ENCODE measurements at regions not wholly inside any gene's neighbourhood (a gene's known extent, or its start where the extent isn't known, plus 50 kb on each side); places are given as distances from the start of the nearest gene placed in this dataset.
"Not testable (repeated sequence)": the region's sequence is repeated elsewhere in the genome, so short reads cannot be mapped to it uniquely, and the experiment has no call there.

GRCh38 chr6:145267076-145267867 lies 468.0 kb downstream of the EPM2A start:
- no peak for DNase-seq

DNA sequence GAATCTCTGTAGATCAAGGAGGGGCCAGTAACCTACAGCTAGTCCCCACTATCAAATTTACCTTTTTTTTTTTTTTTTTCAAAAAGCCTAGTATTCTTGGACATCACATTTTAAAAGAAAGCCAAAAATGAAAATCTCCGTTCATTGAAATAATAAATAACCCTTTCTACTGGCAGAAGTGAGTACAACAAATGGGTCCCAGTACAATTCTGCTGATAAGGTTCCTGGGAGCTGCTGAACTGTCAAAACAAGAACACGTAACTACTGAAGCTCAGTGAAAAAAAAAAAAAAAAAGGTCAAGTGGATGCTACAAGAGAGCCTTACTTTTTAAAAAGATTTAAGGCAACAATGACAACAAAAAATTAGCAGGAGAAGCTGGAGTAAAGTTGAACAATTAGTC lies 464.9 kb downstream of the EPM2A start:
- no peak for DNase-seq

DNA sequence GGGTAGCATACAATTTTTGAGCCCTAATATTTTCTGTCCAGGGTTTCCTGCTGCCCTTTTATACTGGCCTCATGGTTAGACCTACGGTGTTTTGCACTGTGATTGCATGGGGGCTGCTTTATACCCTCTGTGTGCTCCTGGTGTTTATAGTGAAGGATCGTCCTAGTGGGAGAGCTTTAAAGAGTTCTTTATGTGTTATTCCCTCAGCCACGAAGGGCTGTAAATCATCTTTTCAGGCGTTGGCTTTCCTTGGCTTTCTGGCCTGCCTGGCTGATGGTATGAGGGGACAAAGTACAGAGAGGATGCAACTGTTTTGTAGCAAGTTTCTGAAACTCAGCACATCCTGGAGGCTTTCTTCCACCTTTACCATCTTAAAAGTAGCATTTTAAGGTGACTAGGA lies 464.3 kb downstream of the EPM2A start:
- no peak for DNase-seq

GRCh38 chr6:145271577-145271976 lies 463.7 kb downstream of the EPM2A start:
- DNase-seq = no peak

DNA sequence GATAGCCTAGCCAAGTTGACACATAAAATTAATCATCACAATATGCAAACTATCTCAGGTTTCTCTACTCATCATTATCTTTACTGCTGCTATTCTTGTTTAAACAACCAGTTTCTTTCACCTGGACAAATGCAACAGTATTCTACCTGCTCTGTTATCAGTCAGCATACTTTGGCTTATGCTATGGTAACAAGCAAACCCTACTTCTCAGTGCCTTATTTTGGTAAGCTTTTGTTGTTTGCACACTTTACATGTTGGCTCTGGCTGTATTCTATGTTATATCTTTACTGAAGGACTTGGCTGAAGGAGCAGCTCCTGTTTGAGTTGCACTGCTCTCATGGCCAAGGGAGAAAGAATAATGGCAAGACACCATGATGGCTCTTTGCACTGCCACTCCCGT lies 463.1 kb downstream of the EPM2A start:
- DNase-seq = no peak

DNA sequence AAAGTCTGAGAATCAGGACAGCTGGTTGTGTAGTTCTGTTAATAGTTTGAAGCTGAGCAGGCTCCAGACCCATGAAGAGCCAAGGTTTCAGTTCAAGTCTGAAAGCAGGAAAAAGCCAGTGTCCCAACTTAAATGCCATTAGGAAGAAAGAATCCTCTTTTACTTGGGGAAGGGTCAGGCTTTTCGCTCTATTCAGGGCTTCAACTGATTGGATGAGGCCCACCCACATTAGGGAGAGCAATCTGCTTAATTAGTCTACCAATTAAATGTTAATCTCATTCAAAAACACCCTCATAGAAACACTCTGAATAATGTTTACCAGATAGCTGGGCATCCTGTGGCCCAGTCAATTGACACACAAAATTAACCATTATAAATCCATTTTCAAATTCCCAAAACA lies 462.2 kb downstream of the EPM2A start:
- DNase-seq = no peak

DNA sequence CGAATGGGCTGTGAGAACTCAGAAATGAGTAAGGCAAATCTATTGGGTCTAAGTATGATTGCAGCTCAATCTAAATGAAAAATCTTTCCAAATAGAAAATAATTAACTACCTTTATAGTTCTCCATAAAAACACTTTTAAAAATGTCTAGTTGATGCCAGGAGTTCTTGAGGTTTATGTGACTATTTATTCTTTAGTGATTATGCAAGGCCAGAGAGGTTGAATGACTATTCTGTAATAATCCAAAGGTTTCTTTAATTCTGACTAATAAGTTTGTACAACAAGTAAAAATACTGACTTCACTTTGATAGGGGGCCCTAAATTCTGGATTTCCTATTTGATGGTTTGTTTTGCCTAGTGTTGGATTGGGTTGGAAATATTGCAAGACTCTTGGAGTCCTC lies 461.2 kb downstream of the EPM2A start:
- no peak for DNase-seq

- no peak for DNase-seq
These were observed 460.3 kb downstream of the EPM2A start for GRCh38 chr6:145275019-145275418.

- DNase-seq = no peak
These were observed 459.5 kb downstream of the EPM2A start for GRCh38 chr6:145275787-145276186.

DNA sequence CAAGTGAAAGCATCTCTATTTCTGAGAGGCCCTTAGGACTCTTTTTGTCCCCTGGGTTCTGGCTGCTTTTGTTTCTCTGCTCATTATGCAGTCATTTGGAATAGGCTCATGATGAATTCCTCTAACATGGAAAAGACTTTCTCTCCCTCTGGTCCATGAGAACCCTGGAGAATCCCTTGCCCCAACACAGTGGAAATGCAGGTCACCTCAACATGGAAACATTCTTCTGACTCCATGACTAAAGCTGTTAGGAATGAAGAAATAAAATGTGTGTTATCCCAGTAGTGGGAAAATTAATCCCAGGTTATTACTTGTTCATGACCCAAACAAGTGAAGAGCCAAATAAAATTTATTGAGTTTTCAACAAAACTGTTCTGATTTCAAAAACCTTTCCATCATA lies 458.6 kb downstream of the EPM2A start:
- no peak for DNase-seq

- DNase-seq = no peak
These were observed 457.8 kb downstream of the EPM2A start for GRCh38 chr6:145277358-145278086.

DNA sequence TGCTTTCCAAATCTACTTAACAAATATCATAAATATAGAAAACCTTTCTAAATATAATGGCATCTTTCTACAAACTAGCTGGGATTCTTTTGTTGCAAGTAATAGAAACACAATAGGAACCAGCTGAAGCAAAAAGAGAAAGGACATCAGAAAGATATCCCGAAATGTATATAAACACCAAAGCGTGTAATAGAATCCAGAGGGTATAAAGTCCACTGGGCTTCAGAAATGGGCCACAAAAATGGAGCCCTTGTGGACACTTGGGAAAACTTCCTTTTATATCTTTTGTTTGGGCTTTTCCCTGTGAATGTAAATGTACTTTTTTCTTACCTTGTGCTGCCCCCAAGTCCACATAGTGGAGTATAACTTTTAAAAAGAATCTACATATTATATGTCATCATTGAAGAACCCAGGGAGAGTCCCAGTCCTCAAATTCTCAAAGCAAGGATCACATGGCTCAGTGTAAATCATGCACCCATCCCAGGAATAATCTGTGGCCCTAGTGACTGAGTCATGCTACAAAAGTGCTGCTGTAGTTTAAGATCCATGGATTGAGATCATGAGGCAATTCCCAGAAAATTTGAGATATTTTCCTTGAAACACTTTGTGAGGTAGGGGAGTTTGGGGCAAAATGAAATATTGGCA lies 457.0 kb downstream of the EPM2A start:
- DNase-seq = no peak

DNA sequence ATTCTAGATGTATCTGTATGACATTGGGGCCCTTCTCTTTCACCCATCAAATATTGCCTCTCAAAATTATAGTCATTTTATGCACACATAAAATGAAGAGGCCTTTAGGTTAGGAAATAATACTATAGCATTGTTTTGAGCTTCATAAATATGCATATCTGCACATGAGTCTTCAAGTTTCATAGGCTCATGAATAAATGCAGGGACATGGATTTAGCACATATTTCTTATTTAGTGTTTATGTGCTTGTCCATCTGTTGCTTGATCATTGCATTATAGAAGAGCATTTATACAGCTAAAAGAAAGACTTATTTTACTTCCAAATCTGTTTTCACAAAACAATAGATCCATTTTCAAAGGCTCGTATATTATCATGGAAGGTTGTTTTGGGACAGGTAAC lies 455.8 kb downstream of the EPM2A start:
- no peak for DNase-seq

- DNase-seq = no peak
These were observed 455.3 kb downstream of the EPM2A start for GRCh38 chr6:145279993-145280392.

- not testable (repeated sequence) for DNase-seq
These were observed 452.1 kb downstream of the EPM2A start for GRCh38 chr6:145283209-145283608.

GRCh38 chr6:145283856-145284255 lies 451.5 kb downstream of the EPM2A start:
- DNase-seq = no peak

DNA sequence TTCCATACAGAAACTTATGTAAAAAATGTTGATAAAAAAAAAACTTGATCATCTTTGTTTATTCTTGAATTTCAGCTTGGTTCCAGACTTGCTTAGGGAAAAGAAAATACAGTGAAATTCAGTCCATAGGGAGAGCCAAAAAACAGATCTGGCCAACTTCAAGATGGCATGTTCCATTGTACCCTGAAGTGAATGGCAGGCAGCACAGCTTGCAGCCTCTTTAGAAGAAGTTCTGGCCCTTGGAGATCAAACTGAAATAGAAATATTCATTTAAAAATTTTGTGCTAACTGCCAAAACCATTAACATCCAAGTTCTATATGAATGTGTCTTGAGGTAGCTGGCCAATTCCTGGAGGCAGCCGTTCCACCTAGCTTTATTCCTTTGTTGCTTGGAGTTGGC lies 448.4 kb downstream of the EPM2A start:
- DNase-seq = no peak

GRCh38 chr6:145289573-145289972 lies 445.7 kb downstream of the EPM2A start:
- no peak for DNase-seq

- no peak for DNase-seq
These were observed 445.2 kb downstream of the EPM2A start for GRCh38 chr6:145290122-145290521.

DNA sequence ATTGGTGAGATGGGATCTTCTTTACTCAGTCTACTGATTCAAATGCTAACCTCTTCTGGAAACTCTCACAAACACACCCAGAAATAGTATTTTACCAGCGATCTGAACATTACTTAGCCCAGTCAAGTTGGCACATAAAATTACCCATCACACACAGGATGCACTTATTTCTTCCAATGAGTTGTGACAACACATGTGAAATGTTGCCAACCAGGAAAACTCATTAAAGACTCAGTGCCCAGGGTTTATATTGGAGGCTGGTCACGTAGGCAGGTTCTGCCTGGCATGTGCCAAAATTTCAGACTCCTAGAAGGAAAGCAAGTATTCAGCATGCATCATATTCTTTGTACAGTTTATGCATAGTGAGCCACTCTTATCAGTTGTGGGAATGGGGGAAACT lies 443.3 kb downstream of the EPM2A start:
- no peak for DNase-seq

DNA sequence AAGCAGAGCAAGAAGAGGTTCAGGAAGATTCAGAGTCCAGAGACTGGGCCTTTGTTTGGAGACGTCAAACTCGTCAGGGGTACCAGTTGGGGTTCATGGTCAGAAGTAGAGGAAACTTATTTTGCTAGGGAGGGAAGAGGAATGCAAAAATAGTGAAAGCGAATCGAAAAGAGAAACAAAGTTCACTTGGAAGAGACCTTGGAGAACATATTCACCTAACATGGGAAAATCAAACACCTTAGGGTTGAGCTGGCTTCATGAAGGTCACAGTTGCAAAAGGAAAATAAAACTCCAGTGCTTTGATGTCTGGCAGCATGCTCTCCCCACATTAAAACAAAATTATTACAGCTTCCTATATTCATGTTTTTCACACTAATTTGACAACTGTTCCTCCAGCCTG lies 440.4 kb downstream of the EPM2A start:
- DNase-seq = no peak

DNA sequence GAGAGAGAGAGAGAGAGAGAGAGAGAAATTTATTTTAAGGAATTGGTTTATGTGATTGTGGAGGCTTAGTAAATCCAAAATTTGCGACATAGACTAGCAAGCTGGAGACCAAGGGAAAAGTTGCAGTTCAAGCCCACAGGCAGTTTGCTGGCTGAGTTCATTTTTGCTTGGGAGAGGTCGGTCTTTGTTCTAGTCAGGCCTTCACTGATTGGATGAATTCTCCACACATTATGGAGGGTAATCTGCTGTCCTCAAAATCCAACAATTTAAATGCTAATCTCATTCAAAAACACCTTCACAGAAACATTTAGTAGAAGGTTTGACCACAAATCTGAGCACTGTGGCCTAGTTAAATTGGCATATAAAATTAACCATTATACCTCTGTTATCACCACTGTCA lies 439.6 kb downstream of the EPM2A start:
- no peak for DNase-seq

DNA sequence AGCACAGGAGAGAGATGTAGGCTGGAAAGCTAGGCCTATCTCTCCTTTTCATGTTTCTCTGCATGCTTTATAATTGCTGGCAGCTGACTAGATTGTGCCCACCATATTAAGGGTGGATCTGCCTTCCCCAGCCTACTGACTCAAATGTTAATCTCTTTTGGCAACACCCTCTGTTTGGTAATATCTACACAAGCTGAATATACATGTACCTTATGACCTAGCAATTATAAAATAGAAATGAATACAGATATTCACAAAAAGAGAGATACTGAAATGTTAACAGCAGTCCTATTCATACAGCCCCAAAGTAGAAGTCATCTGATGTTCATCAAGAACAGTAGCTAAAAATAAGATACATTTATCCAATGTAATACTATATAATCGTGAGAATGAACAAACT lies 429.6 kb downstream of the EPM2A start:
- DNase-seq = no peak

GRCh38 chr6:145306489-145306888 lies 428.8 kb downstream of the EPM2A start:
- no peak for DNase-seq
